ENCODE measurements at regions not wholly inside any gene's neighbourhood (a gene's known extent, or its start where the extent isn't known, plus 50 kb on each side); places are given as distances from the start of the nearest gene placed in this dataset.

- TF ChIP-seq GATA1 (IDR thresholded peaks at IDR 0.05; ENCODE audit: low read depth, low read length) (no peak), POLR2A (IDR thresholded peaks at IDR 0.05; ENCODE audit: low read length) (no peak)
Observed at GRCh38 chr15:24861014-24861690, 93.6 kb upstream of the SNRPN start.

GRCh38 chr15:24862726-24863521, 91.9 kb upstream of the SNRPN start:
- no peak for TF ChIP-seq GATA1 (IDR thresholded peaks at IDR 0.05; ENCODE audit: low read depth, low read length)
- no peak for DNase-seq

More at GRCh38 chr15:24861014-24861690, 93.6 kb upstream of the SNRPN start:
- no peak for DNase-seq

- no peak for TF ChIP-seq GATA1 (IDR thresholded peaks at IDR 0.05; ENCODE audit: low read depth, low read length)
- no peak for TF ChIP-seq POLR2A (IDR thresholded peaks at IDR 0.05; ENCODE audit: low read length)
- DNase-seq = no peak
Observed at GRCh38 chr15:24865303-24865702, 89.5 kb upstream of the SNRPN start.

- DNase-seq = no peak
- TF ChIP-seq POLR2A (IDR thresholded peaks at IDR 0.05; ENCODE audit: low read length) = no peak
- no peak for TF ChIP-seq GATA1 (IDR thresholded peaks at IDR 0.05; ENCODE audit: low read depth, low read length)
Observed at GRCh38 chr15:24877174-24877573, 77.6 kb upstream of the SNRPN start.

GRCh38 chr15:24878153-24878552, 76.6 kb upstream of the SNRPN start:
- no peak for DNase-seq
- no peak for TF ChIP-seq POLR2A (IDR thresholded peaks at IDR 0.05; ENCODE audit: low read length)
- no peak for TF ChIP-seq GATA1 (IDR thresholded peaks at IDR 0.05; ENCODE audit: low read depth, low read length)

- no peak for TF ChIP-seq POLR2A (IDR thresholded peaks at IDR 0.05; ENCODE audit: low read length)
- TF ChIP-seq GATA1 (IDR thresholded peaks at IDR 0.05; ENCODE audit: low read depth, low read length) = no peak
- no peak for DNase-seq
Observed at GRCh38 chr15:24879492-24879891, 75.3 kb upstream of the SNRPN start.

- no peak for TF ChIP-seq GATA1 (IDR thresholded peaks at IDR 0.05; ENCODE audit: low read depth, low read length)
- no peak for TF ChIP-seq POLR2A (IDR thresholded peaks at IDR 0.05; ENCODE audit: low read length)
- no peak for DNase-seq
Observed at GRCh38 chr15:24880663-24881062, 74.1 kb upstream of the SNRPN start.

GRCh38 chr15:24886538-24886937, 68.2 kb upstream of the SNRPN start:
- DNase-seq = no peak
- TF ChIP-seq POLR2A (IDR thresholded peaks at IDR 0.05; ENCODE audit: low read length) (no peak), GATA1 (IDR thresholded peaks at IDR 0.05; ENCODE audit: low read depth, low read length) (no peak)

GRCh38 chr15:24898715-24899272, 56.0 kb upstream of the SNRPN start:
- TF ChIP-seq GATA1 (IDR thresholded peaks at IDR 0.05; ENCODE audit: low read depth, low read length) (no peak), POLR2A (IDR thresholded peaks at IDR 0.05; ENCODE audit: low read length) (no peak)
- no peak for DNase-seq

GRCh38 chr15:24899367-24899766, 55.4 kb upstream of the SNRPN start:
- no peak for TF ChIP-seq GATA1 (IDR thresholded peaks at IDR 0.05; ENCODE audit: low read depth, low read length)
- TF ChIP-seq POLR2A (IDR thresholded peaks at IDR 0.05; ENCODE audit: low read length) = no peak
- DNase-seq = no peak

- TF ChIP-seq POLR2A (IDR thresholded peaks at IDR 0.05; ENCODE audit: low read length) (no peak), GATA1 (IDR thresholded peaks at IDR 0.05; ENCODE audit: low read depth, low read length) (no peak)
- DNase-seq = no peak
Observed at GRCh38 chr15:24899795-24900194, 55.0 kb upstream of the SNRPN start.

- no peak for DNase-seq
- TF ChIP-seq POLR2A (IDR thresholded peaks at IDR 0.05; ENCODE audit: low read length) (no peak), GATA1 (IDR thresholded peaks at IDR 0.05; ENCODE audit: low read depth, low read length) (no peak)
Observed at GRCh38 chr15:24901409-24901808, 53.4 kb upstream of the SNRPN start.

Data from erythroblast (primary cell).